ENCODE measurements at regions not wholly inside any gene's neighbourhood (a gene's known extent, or its start where the extent isn't known, plus 50 kb on each side); places are given as distances from the start of the nearest gene placed in this dataset.

DNA sequence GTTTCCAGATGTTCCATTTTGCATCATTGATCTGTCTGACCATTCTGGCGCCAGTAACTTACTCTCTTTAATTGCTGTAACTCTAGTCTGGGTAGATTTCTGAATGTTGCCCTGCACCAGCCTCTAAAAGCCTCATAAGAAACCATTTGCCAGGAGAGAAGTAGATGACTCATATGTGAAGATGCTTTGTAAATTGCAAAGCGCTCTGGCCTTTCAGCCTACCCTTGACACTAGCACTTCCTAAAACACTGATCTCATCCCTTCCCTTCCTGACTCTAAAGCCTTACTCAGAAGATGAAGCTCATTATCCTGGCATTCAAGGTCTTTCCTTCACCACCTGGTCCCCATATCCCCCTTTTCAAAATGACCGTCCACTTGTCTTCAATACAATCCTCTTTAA is 193.2 kb upstream of the MEX3C start:
- TF ChIP-seq, protein P1, sequence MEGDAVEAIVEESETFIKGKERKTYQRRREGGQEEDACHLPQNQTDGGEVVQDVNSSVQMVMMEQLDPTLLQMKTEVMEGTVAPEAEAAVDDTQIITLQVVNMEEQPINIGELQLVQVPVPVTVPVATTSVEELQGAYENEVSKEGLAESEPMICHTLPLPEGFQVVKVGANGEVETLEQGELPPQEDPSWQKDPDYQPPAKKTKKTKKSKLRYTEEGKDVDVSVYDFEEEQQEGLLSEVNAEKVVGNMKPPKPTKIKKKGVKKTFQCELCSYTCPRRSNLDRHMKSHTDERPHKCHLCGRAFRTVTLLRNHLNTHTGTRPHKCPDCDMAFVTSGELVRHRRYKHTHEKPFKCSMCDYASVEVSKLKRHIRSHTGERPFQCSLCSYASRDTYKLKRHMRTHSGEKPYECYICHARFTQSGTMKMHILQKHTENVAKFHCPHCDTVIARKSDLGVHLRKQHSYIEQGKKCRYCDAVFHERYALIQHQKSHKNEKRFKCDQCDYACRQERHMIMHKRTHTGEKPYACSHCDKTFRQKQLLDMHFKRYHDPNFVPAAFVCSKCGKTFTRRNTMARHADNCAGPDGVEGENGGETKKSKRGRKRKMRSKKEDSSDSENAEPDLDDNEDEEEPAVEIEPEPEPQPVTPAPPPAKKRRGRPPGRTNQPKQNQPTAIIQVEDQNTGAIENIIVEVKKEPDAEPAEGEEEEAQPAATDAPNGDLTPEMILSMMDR (IDR thresholded peaks at IDR 0.05; ENCODE audit: low read length), result no peak
- TF ChIP-seq EZH2 (optimal IDR thresholded peaks at IDR 0.05; ENCODE audit: low read depth, low read length) (no peak), EZH2phosphoT487 (IDR thresholded peaks at IDR 0.05; ENCODE audit: low read length) (no peak)
